Neuron (in vitro differentiated cells): ENCODE measurements at regions not wholly inside any gene's neighbourhood (a gene's known extent, or its start where the extent isn't known, plus 50 kb on each side); places are given as distances from the start of the nearest gene placed in this dataset.
"Not testable (repeated sequence)": the region's sequence is repeated elsewhere in the genome, so short reads cannot be mapped to it uniquely, and the experiment has no call there.

Source experiments
- H2AFZ ChIP-seq: one replicate; pipeline ENCODE4 v1.6.1; 2013; ENCODE audit warnings: low read depth, mild to moderate bottlenecking, inconsistent platforms, low read length, moderate library complexity
- H3K27me3 ChIP-seq: one replicate; pipeline ENCODE4 v1.6.1; 2013; ENCODE audit warnings: low read length; ENCODE audit not compliant: insufficient read depth
- H3K36me3 ChIP-seq: one replicate; pipeline ENCODE4 v1.6.1; 2013; ENCODE audit warnings: low read length; ENCODE audit not compliant: insufficient read depth
- H3K4me1 ChIP-seq: one replicate; pipeline ENCODE4 v1.6.1; 2013; ENCODE audit warnings: low read length; ENCODE audit not compliant: insufficient read depth
- H3K4me3 ChIP-seq: 2 replicates; pipeline ENCODE4 v1.5.1; 2013; ENCODE audit warnings: mild to moderate bottlenecking, low read length, moderate library complexity
- H3K9me3 ChIP-seq: one replicate; pipeline ENCODE4 v1.6.1; 2013; ENCODE audit warnings: low read length

DNA sequence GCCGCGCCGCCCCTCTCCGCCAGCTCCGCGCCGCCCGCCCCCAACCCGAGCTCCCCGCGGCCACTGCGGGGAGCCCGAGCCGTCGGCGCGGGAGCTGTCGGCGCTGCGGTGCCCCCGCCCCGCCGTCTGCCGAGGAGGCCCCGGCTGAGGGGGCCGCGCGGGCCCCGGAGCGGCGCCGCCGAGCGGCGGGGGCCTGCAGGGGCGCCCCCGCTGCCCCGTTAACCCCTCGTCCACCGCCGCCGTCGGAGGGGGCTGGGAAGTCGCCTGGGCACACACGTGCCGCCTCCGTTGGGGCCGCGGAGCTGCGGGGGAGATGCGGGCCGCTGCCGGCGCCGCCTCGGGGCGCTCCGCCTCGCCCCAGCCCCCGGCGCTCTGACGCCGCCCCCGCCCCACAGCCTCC lies 115.4 kb downstream of the CRLF3 start:
- H3K9me3 ChIP-seq, H3K36me3 ChIP-seq, H2AFZ ChIP-seq, H3K27me3 ChIP-seq: not testable (repeated sequence)
- Histone ChIP-seq H3K4me1 (peaks cover 16% of the 10 kb centered on the region), H3K4me3 (peak overlapping the region; percentile 90)

DNA sequence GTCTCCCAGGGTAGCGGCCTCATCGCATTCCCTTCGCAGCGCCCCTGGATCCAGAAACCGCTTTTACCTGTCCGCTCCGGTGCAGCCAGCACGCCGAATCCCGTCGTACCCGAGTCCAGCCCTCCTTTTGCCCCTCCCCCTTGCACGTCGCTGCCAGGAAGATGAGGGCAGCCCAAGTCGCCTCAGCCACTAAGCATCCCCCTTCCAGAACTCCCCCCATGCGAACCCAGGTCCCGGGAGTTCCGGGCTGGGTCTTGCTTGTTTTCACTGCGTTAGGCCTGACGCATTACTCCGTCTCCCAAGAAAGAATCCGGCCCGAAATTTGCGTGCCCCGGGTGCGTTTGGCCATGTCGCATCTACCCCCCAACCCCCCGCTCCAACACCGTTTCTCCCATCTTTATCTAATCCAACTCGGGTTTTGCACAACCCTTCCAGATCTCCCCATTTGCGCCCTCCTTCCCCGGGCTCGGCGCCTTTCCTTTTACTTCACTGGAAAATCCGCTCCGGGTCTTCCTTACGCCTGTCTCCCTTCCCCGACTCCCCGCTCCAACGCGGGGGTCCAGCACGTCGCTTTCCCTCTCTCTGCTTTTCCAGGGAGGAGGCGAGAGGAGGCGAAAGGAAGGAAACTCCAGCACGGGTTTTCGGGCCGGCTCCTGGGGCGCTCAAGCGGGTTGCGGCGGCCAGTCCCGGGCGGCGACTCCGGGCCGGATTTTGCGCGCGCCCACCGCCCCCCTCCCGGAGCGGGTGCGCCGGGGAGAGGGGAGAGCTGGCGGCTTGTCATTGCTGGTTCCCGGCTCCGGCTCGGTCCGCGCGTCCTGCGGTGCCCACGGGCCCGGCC lies 116.0 kb downstream of the CRLF3 start:
- not testable (repeated sequence) for H3K36me3 ChIP-seq, H3K27me3 ChIP-seq, H3K9me3 ChIP-seq
- Histone ChIP-seq H3K4me3 (peak overlapping the region; percentile 90), H2AFZ (peak overlapping the region; percentile 82), H3K4me1 (peaks cover 16% of the 10 kb centered on the region)

DNA sequence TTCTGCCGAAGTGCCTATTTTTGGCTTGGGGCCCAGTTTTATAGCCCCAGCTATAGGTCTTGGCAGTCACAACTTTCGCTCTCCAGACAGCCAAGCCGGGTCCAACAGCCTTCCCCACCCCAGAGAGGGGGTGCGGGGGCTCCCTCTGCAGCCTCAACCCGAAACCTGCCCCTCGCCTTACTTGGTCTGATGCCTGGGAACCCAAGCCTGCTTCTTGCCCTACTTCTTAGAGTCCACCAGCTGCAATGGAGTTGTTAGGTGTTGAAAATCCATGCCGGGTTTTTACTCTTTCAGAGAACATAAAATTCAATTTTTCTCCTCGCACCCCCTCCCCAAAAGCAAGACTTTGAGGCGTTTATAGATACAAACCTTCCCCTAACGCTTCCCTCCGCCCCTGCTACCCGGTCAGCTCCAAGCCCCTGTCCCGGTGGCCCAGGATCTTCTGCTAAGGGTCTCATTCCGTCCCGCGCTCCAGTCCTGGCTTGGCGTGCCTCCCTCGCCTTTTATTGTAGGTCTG lies 116.7 kb downstream of the CRLF3 start:
- H3K36me3 ChIP-seq, H3K9me3 ChIP-seq, H3K27me3 ChIP-seq: not testable (repeated sequence)
- peaks cover 16% of the 10 kb centered on the region for H3K4me1 ChIP-seq
- peak overlapping the region; percentile 82 for H2AFZ ChIP-seq
- peak overlapping the region; percentile 90 for H3K4me3 ChIP-seq

DNA sequence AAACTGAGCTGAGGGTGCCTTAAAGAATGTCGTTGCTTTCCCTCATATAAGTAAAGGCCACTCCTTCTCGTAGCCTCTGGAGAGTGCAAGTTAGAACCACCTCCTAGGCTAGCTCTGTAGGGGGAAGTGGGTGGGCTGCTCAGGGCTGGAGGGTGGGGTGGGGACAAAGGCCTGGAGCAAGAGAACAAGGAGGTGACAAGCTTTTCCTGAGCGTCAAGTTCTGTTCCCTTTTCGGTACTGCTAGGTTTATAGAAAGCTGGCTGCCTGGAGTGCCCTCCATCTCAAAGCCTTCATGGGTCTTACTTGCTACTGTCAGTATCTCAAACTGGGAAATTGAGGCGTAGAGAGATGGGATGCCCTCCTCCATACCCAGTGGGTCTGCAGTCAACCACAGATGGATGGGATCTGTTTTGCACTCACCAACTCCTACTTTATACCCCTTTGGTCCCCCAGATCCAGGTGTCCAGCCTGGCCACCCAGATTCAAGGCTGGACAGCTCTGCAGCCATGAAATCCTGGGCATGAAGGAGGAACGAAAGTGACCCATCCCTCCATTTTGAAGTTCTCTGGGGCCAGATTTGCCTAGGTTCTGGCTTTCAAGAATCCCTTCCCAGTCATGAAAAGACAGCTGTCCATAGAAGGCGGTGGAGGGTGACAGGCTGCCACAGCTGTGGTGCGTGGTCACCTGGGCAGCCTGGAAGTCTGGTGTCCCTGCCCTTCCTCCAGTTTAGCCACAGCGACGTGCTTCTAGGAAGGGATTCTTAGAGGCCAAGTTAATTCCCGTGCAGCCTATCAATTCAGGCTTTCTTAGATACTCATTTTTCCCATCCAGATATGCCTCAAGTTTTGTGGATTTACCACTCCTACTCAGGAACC lies 117.8 kb downstream of the CRLF3 start:
- not testable (repeated sequence) for H3K36me3 ChIP-seq, H2AFZ ChIP-seq, H3K27me3 ChIP-seq, H3K9me3 ChIP-seq
- Histone ChIP-seq H3K4me1 (peaks cover 16% of the 10 kb centered on the region), H3K4me3 (peak overlapping the region; percentile 90)

DNA sequence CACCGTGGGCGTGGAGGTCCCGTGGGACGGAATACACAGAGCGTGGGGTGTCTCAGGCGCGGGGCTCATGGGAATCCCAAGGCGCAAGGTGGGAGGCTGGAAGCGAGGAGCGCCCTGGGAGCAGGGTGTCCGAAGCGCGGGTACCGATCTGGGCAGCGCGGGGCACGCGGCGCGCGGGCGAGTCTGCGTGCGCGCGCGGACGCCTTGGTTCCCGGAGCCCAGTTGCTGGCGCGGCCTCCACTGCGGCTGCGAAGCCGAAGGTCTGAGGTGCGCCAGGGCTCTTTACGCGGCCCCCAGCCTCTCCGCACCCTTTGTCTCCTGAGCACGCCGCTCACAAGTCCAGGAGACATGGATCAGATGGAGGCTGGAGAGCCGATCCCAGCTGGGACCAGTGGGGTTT lies 118.5 kb downstream of the CRLF3 start:
- not testable (repeated sequence) for H3K27me3 ChIP-seq, H3K9me3 ChIP-seq

DNA sequence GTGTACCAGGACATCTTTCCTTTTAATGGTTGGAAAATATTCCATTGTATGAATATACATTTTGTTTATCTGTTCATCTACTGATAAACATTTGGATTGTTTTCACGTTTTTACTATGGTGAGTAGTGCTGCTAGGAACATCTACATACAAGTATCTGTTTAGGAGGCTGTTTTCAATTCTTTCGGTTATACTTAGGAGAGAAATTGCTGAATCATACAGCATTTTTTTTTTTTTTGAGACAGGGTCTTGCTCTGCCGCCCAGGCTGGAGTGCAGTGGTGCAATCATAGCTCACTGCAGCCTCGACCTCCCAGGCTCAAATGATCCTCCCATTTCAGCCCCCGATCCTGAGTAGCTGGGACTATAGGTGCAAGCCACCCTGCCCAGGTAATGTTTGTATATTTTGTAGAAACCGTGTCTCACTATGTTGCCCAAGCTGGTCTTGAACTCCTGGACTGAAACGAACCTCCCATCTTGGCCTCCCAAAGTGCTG lies 122.9 kb downstream of the CRLF3 start:
- Histone ChIP-seq H2AFZ (no peak overlapping the region), H3K9me3 (no peaks in the 10 kb centered on the region), H3K4me1 (no peaks in the 10 kb centered on the region), H3K27me3 (no peaks in the 10 kb centered on the region), H3K4me3 (no peak overlapping the region), H3K36me3 (no peaks in the 10 kb centered on the region)

More for the DNA sequence above, 118.5 kb downstream of the CRLF3 start:
- H3K4me1 ChIP-seq = peaks cover 14% of the 10 kb centered on the region
- H2AFZ ChIP-seq, H3K4me3 ChIP-seq, H3K36me3 ChIP-seq: not testable (repeated sequence)

DNA sequence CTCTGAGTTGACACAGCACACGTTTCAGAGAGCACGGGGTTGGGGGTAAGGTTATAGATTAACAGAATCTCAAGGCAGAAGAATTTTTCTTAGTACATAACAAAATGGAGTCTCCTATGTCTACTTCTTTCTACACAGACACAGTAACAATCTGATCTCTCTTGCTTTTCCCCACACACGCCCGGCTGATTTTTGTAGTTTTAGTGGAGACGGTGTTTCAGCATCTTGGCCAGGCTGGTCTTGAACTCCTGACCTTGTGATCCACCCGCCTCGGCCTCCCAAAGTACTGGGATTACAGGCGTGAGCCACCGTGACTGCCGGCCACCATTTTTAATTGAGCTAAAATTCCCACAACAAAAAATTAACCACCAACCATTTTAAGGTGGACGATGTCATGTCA lies 123.7 kb downstream of the CRLF3 start:
- H3K4me1 ChIP-seq, H3K9me3 ChIP-seq, H3K36me3 ChIP-seq, H3K27me3 ChIP-seq, H3K4me3 ChIP-seq, H2AFZ ChIP-seq: not testable (repeated sequence)

DNA sequence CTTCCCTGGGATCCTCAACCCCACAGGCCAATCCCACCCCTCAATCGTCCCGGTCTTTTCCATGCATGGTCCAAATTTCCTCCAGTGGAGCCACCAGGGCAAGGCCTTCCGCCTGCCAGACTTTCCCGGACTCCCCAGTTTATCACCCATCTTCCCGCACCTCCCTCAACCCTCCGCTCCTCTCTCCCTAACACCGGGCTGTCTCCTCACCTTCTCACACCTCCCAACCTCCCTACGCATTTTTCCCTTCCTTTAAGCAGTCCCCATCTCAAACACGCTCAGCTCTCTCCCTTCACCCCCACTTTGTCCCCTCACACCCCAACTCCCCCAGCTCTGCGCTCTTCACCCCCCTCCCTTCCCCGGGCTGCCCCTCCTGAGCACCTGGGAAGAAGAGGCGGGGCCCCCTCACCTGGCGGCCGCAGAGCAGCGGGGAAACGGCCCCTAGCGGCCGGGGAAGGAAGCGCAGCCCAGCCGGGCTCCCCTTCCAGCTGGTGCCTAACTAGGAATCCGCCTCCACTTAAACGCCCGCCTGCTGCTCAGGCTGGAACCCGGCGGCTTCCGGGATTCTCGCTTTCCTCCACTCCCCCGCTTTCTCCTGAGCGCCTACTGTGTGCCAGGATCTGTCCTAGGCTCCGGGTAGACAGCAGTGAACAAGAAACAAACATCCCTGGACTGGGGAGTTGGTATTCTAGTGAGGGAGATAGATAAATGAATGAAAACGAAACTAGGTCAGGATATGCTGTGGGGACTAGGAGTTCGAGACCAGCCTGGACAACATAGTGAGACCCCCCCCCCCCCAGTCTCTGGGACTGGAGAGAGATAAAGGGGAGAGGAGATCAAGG lies 126.7 kb downstream of the CRLF3 start:
- not testable (repeated sequence) for H2AFZ ChIP-seq, H3K36me3 ChIP-seq, H3K4me1 ChIP-seq, H3K9me3 ChIP-seq, H3K4me3 ChIP-seq, H3K27me3 ChIP-seq

DNA sequence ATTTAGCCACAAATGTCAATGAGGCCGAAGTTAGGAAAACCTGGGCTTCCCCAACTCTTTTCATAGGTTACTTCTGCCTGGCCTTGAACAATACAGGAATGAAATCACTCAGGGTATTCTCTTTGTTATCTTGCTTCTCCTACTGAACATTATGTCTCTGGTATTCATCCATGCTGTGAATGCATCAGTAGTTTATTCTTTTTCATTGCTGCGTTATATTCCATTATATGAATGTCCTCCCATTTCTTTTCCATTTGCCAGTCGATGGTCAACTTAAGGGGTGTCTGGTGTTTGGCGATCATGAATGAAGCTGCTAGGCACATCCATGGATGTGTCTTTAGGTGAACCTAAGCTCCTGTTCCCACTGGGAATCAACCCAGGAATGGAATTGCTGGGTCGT lies 128.3 kb downstream of the CRLF3 start:
- no peak overlapping the region for H2AFZ ChIP-seq
- H3K4me1 ChIP-seq = peaks cover 2% of the 10 kb centered on the region
- no peaks in the 10 kb centered on the region for H3K36me3 ChIP-seq
- H3K9me3 ChIP-seq = no peaks in the 10 kb centered on the region
- no peaks in the 10 kb centered on the region for H3K27me3 ChIP-seq
- H3K4me3 ChIP-seq = no peak overlapping the region

DNA sequence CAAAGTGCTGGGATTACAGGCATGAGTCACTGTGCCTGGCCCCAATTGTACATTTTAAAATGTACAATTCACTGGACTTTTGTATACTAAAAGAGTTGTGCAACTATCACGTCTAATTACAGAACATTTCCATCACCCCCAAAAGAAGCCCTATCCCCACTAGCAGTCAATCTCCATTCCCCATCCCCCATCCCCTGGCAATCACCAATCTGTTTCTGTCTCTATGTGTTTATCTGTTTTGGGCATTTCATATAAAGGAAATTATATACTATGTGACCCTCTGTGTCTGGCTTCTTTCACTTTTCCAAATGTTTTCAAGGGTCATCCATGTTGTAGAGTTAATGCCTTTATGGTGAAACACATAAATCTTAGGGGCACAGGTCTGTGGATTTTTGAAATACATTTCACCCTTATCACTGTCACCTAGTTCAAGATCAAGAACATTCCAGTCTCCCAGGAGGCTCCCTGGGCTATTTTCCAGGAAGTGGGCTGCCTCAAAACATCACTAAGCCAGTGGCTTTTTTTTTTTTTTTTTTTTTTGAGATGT lies 129.2 kb downstream of the CRLF3 start:
- not testable (repeated sequence) for H3K4me1 ChIP-seq, H3K27me3 ChIP-seq, H3K4me3 ChIP-seq, H3K9me3 ChIP-seq, H2AFZ ChIP-seq, H3K36me3 ChIP-seq

DNA sequence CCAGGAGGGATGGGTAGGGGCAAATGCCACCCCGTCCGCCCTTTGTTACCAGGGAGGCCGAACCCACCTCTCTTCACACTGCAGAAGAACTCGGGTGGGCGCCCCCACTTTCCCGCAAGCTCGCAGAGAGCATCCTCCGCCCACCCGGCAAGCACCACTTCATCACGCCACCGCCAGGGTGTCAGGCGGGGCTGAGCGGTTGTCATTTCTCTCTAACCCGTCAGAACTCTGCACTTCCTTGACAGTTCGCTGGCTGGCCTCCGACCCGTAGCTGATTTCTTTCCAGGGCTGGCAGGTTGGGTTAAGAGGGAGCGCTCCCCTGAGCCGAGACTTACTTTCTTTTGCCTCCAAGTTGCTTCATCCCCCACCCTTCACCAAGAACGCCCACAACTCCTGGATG lies 130.7 kb downstream of the CRLF3 start:
- H3K4me1 ChIP-seq, H3K4me3 ChIP-seq, H3K9me3 ChIP-seq, H3K36me3 ChIP-seq, H2AFZ ChIP-seq, H3K27me3 ChIP-seq: not testable (repeated sequence)

DNA sequence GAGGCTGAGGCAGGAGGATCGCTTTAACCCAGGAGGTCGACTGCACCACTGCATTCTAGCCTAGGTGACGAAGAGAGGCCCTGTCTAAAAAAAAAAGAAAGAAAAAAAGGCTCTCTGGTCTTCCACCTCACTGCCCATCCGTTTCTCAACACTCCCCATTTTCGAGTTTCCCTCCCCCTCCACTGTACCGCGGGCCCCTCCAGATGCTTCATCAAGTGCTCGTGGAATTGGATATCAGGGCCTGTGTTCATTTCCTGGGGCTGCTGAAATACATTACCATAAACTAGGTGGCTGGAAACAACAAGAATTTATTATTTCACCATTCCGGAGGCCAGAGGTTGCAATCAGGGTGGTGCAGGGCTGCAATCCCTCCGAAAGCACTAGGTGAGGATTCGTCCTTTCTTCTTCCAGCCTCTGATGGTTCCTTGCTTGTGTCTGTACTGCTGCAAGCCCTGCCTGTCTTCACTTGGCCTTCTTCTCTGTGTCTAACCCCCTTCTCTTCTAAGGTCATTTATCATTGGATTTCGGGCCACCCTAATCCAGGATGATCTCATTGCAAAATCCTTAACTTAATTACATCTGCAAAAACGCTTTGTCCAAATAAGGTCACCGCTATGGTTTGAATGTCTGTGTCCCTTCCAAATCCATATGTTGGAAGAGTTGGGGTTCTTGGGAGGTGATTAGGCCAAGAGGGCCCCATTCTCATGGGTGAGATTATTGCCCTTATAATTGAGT lies 135.1 kb downstream of the CRLF3 start:
- H3K36me3 ChIP-seq, H3K9me3 ChIP-seq, H2AFZ ChIP-seq, H3K4me1 ChIP-seq, H3K4me3 ChIP-seq, H3K27me3 ChIP-seq: not testable (repeated sequence)
